Astrocyte of the spinal cord (primary cell): ENCODE measurements at regions not wholly inside any gene's neighbourhood (a gene's known extent, or its start where the extent isn't known, plus 50 kb on each side); places are given as distances from the start of the nearest gene placed in this dataset.

ENCODE experiments used
- DNase-seq: peaks from one replicate; pipeline ENCODE4 v3.0.0; 2011; ENCODE audit warnings: low read depth, low spot score
- H3K4me3 ChIP-seq: 2 replicates; pipeline ENCODE4 v1.5.1; 2011; ENCODE audit warnings: low read depth, mild to moderate bottlenecking, low read length, moderate library complexity
- CTCF ChIP-seq: IDR thresholded peaks from 2 replicates; pipeline ENCODE4 v1.5.1; 2012; ENCODE audit warnings: low read depth, mild to moderate bottlenecking, low read length, inconsistent platforms
- in situ Hi-C: cut with HindIII; loops from 2 replicates; pipeline ENCODE4 v1.10.0; 2017; ENCODE audit warnings: low sequenced_read_pairs

- in situ Hi-C loops = no loop called here
- DNase-seq = no peak
- no peak overlapping the region for H3K4me3 ChIP-seq
Measured at GRCh38 chr16:85989863-85990643, 91.1 kb downstream of the IRF8 start.

GRCh38 chr16:85990861-85991301 is 91.9 kb downstream of the IRF8 start:
- no peak for DNase-seq
- no peak for TF ChIP-seq CTCF
- H3K4me3 ChIP-seq = no peak overlapping the region
- in situ Hi-C loops = no loop called here

More at GRCh38 chr16:85989863-85990643, 91.1 kb downstream of the IRF8 start:
- no peak for TF ChIP-seq CTCF

- no peak overlapping the region for H3K4me3 ChIP-seq
- in situ Hi-C loops = no loop called here
- TF ChIP-seq CTCF = no peak
- DNase-seq = no peak
Measured at GRCh38 chr16:85991425-85991824, 92.5 kb downstream of the IRF8 start.

GRCh38 chr16:85991856-85992255 is 92.9 kb downstream of the IRF8 start:
- in situ Hi-C loops = no loop called here
- no peak overlapping the region for H3K4me3 ChIP-seq
- no peak for TF ChIP-seq CTCF
- DNase-seq = no peak

- no peak overlapping the region for H3K4me3 ChIP-seq
- in situ Hi-C loops = no loop called here
- DNase-seq = no peak
- no peak for TF ChIP-seq CTCF
Measured at GRCh38 chr16:85992359-85992758, 93.4 kb downstream of the IRF8 start.

GRCh38 chr16:85992779-85993178 is 93.8 kb downstream of the IRF8 start:
- TF ChIP-seq CTCF = no peak
- in situ Hi-C loops = no loop called here
- H3K4me3 ChIP-seq = no peak overlapping the region
- no peak for DNase-seq
